GM12878 (cell line): ENCODE measurements at regions not wholly inside any gene's neighbourhood (a gene's known extent, or its start where the extent isn't known, plus 50 kb on each side); places are given as distances from the start of the nearest gene placed in this dataset.

ENCODE experiments used
- CREM ChIP-seq: IDR thresholded peaks from 2 replicates; pipeline ENCODE4 v1.6.1; 2014; ENCODE audit warnings: antibody characterized with exemption, low read depth
- CTCF ChIP-seq, 3 experiments: IDR thresholded peaks in 2 of 3; conservative IDR thresholded peaks in 1 of 3; 2 replicates each; pipeline ENCODE4 v1.5.1; 2011; ENCODE audit warnings: low read depth in 3 of 3, low read length in 3 of 3, mild to moderate bottlenecking in 3 of 3, control low read depth in 2 of 3, moderate library complexity in 2 of 3, inconsistent platforms in 1 of 3, mixed read lengths in 1 of 3; ENCODE audit not compliant: control insufficient read depth in 2 of 3, insufficient read depth in 1 of 3; ENCODE audit errors: extremely low read depth in 1 of 3
- NR2C2 ChIP-seq: IDR thresholded peaks from 2 replicates; pipeline ENCODE4 v1.6.1; 2011; ENCODE audit warnings: borderline replicate concordance, low read depth; ENCODE audit not compliant: control insufficient read depth, insufficient read length
- RAD21 ChIP-seq: IDR thresholded peaks from 2 replicates; pipeline ENCODE4 v1.6.1; 2011; ENCODE audit warnings: mild to moderate bottlenecking, low read depth, low read length, moderate library complexity; ENCODE audit not compliant: insufficient read depth
- ZNF274 ChIP-seq: IDR thresholded peaks from one replicate; pipeline ENCODE4 v1.8.0; 2011; ENCODE audit not compliant: insufficient read length, insufficient read depth

GRCh38 chr13:73341748-73342147, 282.9 kb downstream of the KLF5 start:
- TF ChIP-seq ZNF274, result no peak
- TF ChIP-seq RAD21, result no peak
- no peak for TF ChIP-seq CTCF (IDR thresholded peaks at IDR 0.05 in 2 of 3, conservative IDR thresholded peaks at IDR 0.05 in 1 of 3; ENCODE audit: control insufficient read depth in 2 of 3, extremely low read depth in 1 of 3, insufficient read depth in 1 of 3, low read depth in 3 of 3, low read length in 3 of 3)
- TF ChIP-seq NR2C2, result no peak
- TF ChIP-seq CREM, result no peak
